ENCODE measurements at regions not wholly inside any gene's neighbourhood (a gene's known extent, or its start where the extent isn't known, plus 50 kb on each side); places are given as distances from the start of the nearest gene placed in this dataset.

DNA sequence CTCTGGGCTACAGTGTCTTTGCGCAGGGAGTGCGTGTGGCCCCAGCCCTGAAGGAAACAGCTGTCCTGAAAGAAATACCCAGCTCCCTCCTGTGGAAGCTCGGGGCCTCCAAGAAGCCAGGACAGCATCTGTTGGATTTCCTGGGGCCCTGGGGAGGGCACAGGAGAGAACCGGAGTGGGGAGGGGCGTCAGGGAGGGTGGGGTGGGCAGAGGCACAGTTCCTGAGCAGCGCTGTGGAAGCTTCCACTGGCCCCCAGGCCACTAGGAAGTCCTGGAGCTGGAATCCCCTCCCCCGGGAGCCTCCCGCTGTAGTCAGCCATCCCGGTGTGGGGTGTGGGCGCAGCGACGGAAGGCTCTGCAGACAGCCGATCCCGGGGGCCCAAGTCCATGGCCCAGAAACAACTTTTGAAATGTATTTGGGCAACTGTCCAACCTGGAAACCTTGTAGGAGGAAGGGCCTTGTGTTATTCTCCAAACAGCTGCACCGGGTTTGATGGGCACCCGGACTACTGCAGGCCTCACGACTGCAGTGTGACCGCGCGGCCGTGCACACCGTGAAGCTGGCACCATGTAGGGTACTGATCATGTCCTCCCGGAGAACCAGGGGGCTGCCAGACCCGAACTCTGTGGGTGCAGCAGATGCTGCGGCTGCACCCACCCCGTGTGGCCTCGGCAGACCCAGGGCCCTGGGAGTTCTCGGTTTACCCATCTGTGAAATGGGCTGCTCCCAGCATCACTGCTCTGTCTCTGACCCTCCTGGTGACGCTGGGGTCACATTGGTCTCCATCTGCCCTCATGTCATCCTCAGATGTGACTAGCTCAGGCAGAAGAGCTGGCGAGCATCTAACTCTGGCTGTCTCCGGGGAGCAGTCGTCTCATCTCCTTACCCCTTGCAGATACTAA is 68.5 kb upstream of the HMX1 start:
- TF ChIP-seq, protein P1, sequence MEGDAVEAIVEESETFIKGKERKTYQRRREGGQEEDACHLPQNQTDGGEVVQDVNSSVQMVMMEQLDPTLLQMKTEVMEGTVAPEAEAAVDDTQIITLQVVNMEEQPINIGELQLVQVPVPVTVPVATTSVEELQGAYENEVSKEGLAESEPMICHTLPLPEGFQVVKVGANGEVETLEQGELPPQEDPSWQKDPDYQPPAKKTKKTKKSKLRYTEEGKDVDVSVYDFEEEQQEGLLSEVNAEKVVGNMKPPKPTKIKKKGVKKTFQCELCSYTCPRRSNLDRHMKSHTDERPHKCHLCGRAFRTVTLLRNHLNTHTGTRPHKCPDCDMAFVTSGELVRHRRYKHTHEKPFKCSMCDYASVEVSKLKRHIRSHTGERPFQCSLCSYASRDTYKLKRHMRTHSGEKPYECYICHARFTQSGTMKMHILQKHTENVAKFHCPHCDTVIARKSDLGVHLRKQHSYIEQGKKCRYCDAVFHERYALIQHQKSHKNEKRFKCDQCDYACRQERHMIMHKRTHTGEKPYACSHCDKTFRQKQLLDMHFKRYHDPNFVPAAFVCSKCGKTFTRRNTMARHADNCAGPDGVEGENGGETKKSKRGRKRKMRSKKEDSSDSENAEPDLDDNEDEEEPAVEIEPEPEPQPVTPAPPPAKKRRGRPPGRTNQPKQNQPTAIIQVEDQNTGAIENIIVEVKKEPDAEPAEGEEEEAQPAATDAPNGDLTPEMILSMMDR (IDR thresholded peaks at IDR 0.05; ENCODE audit: extremely low read depth, missing control alignments), result no peak
- peak; percentile 4 for DNase-seq (ENCODE audit: low spot score)

DNA sequence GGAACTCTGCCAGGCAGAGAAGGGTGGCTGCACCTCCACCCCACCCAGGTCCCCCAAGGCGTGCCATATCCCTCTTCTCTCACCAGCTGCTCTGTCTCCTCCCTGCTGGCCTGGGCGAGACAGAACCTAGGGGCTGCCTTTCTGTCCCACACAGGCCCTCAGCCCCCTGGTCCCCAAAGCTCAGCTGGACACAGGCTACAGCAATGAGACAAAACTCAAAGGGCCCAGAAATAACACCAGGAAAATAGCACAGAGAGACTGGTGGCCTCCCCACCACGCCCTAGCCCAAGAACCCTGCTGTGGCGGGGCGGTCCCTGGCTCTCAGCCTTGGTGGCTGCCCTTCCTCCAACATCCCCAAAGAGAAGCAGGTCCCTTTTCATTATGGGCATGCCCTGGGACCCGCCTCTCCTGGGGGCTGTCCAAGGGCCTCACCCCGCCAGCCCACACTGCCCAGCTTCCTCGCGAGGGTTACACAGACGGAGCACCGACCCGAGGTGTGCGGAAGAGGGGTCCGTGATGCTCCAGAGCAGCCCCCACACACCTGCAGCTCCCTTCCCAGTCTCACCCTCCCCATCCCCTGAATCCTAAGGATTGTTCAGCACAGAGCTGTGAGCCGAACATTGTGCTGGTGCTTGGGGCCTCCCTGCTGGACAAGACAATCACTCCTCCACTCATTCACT is 67.7 kb upstream of the HMX1 start:
- no peak for DNase-seq (ENCODE audit: low spot score)
- TF ChIP-seq, protein P1 (IDR thresholded peaks at IDR 0.05; ENCODE audit: extremely low read depth, missing control alignments), result no peak

DNA sequence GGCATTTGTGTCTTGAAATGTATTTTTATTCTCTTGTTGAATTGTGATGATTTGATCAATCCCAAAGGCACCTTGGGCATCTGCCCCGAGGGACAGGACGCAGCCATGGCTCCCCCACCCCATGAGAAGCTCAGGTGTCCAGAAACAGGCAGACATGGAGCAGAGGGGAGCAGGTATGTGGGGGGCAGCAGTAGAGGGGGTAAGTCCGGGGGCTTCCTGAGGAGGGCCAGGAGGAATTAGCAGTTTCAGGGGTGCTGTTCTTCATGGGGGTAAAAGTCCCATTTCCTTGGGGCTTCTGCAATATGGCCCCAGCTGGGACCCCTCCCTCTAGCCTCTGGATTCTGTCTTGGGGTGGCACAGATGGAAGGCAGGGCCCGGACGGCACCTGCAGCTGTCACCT is 67.0 kb upstream of the HMX1 start:
- DNase-seq (ENCODE audit: low spot score), result no peak
- TF ChIP-seq, protein P1 (IDR thresholded peaks at IDR 0.05; ENCODE audit: extremely low read depth, missing control alignments), result no peak

DNA sequence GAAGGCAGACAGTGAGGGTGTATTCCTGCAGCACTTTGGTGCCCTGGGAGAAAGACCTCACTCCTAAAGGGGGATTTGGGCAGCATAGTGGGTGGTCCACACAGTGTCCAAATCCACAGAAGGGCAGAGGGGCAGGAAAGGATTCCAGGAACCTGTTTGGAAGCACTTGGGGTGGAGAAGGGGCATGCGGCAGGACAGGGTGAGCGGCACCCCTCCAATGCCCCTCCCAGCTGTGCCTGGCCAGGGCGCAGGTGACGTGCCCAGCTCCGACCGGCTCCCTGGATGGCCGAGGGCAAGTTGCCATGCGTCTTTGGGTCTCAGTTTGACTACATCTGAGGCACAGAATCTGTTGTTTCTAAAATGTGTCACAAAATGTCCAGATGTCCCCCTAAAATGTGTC is 66.5 kb upstream of the HMX1 start:
- DNase-seq (ENCODE audit: low spot score), result no peak
- TF ChIP-seq, protein P1 (IDR thresholded peaks at IDR 0.05; ENCODE audit: extremely low read depth, missing control alignments), result no peak

DNA sequence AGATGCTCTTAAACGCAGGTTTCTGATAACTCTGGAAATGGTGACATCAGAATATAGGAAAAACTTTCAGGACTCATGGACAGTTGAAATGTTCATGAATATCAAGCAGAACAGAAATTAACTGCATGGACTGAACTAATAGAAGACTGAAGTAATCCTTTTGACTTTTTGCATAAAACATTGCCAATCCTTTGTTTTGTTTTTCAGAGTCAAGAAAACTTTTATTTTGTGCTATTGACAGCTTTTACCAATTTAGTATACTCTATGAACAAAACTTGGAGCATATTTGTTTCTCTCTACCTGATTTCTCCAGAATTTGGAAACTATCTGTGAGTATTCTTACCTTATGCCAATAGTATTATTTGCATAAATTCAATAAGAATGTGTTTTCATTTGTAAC is 61.2 kb upstream of the HMX1 start:
- TF ChIP-seq, protein P1 (IDR thresholded peaks at IDR 0.05; ENCODE audit: extremely low read depth, missing control alignments), result no peak
- DNase-seq (ENCODE audit: low spot score), result no peak

DNA sequence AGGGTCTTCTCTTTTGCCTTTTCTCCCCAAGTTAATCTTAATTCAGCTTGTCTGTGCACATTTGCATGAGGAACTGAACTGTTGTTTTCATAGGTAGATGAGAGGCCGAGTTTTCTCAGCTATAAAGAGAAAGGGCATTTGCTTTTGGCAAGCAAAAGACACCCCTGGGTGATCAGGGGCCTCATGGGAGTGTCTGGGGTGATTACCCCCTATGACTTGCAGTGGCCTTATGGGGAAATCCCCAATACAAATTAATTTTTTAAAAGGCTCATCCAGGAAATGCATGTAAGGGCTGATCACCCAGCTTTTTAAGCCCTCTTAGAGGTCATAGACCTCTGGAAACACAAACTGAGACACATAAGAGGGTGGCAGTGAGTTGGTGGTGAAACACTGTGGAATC is 56.4 kb upstream of the HMX1 start:
- TF ChIP-seq, protein P1 (IDR thresholded peaks at IDR 0.05; ENCODE audit: extremely low read depth, missing control alignments), result no peak
- no peak for DNase-seq (ENCODE audit: low spot score)

DNA sequence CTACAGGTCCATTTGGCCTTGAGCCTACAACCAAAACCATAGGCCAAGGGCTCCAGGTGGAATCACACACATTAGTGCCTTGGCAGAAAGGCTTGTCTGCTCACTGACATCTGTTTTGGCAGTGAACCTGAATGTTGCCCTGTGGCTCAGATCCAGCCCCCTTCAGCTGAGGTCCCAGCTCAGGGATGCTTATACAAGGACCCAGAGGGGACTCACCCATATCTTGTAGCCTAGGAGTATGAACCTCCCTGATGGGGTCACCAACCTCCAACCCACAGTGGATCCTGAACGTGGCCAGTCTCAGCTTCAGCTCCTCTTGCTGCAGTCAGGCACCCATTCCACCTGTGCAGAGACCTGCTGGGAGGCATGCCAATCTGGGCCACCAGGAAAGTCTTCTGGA is 50.8 kb upstream of the HMX1 start:
- TF ChIP-seq, protein P1 (IDR thresholded peaks at IDR 0.05; ENCODE audit: extremely low read depth, missing control alignments), result no peak
- DNase-seq (ENCODE audit: low spot score), result no peak
